HUES48 (cell line): ENCODE measurements at regions not wholly inside any gene's neighbourhood (a gene's known extent, or its start where the extent isn't known, plus 50 kb on each side); places are given as distances from the start of the nearest gene placed in this dataset.

Source experiments
- H3K27ac ChIP-seq: one replicate; pipeline ENCODE4 v1.7.0; 2013; ENCODE audit warnings: low read depth, low read length, inconsistent platforms
- H3K27me3 ChIP-seq: 2 replicates; pipeline ENCODE4 v1.6.1; 2013; ENCODE audit warnings: mild to moderate bottlenecking, low read length; ENCODE audit not compliant: control insufficient read depth, insufficient read depth
- H3K36me3 ChIP-seq: 2 replicates; pipeline ENCODE4 v1.6.1; 2013; ENCODE audit warnings: low read length; ENCODE audit not compliant: control insufficient read depth, insufficient read depth
- H3K4me1 ChIP-seq: 2 replicates; pipeline ENCODE4 v1.6.1; 2013; ENCODE audit warnings: mild to moderate bottlenecking, low read length; ENCODE audit not compliant: control insufficient read depth, insufficient read depth
- H3K4me3 ChIP-seq: 2 replicates; pipeline ENCODE4 v1.5.1; 2013; ENCODE audit warnings: mild to moderate bottlenecking, low read depth, low read length
- H3K9ac ChIP-seq: 2 replicates; pipeline ENCODE4 v1.6.1; 2013; ENCODE audit warnings: mild to moderate bottlenecking, low read depth, low read length, moderate library complexity
- H3K9me3 ChIP-seq: 2 replicates; pipeline ENCODE4 v1.6.1; 2013; ENCODE audit warnings: low read length; ENCODE audit not compliant: control insufficient read depth, insufficient read depth

DNA sequence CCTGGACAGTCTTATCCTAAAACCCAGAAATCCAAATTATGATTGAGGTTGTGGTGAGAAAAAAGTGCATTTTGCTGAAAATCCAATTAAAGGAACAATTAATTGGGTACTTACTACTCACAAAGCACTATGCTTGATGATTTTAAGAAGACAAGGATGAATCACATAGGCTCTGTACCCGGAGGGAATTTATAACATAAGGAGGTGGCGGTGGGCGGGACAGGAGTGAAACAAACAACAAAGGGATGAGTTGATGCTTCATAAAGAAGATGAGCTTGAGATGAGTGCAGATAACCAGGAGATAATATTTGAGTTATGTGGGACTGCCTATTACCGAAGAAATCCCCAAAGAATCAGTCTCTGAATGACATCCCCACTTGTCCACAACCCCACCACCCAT, 171.1 kb upstream of the FZD8 start:
- no peaks in the 10 kb centered on the region for H3K9me3 ChIP-seq
- H3K4me3 ChIP-seq, result no peak overlapping the region
- H3K27me3 ChIP-seq, result no peaks in the 10 kb centered on the region
- no peak overlapping the region for H3K9ac ChIP-seq
- no peaks in the 10 kb centered on the region for H3K36me3 ChIP-seq
- no peaks in the 10 kb centered on the region for H3K4me1 ChIP-seq
- H3K27ac ChIP-seq, result no peak overlapping the region

DNA sequence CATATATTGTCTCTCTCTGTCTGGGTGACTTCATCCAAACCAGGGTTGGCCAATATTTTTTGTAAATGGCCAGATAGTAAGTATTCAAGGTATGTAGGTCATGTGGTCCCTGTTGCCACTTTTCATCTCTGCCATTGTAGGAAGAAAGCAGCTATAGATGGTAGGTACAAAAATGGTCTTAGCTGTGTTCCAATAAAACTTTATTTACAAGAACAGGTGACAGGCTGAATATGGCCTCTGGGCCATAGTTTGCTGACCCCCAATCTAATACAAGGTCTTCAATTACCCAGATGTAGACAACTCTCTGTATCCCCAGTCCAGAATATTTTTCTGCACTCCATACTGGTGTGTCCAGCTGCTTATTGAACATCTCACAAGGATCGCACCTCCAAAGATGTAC, 166.2 kb upstream of the FZD8 start:
- H3K27ac ChIP-seq, result no peak overlapping the region
- H3K9me3 ChIP-seq, result no peaks in the 10 kb centered on the region
- H3K4me3 ChIP-seq, result no peak overlapping the region
- H3K9ac ChIP-seq, result no peak overlapping the region
- no peaks in the 10 kb centered on the region for H3K36me3 ChIP-seq
- no peaks in the 10 kb centered on the region for H3K27me3 ChIP-seq
- peaks cover 3% of the 10 kb centered on the region for H3K4me1 ChIP-seq

DNA sequence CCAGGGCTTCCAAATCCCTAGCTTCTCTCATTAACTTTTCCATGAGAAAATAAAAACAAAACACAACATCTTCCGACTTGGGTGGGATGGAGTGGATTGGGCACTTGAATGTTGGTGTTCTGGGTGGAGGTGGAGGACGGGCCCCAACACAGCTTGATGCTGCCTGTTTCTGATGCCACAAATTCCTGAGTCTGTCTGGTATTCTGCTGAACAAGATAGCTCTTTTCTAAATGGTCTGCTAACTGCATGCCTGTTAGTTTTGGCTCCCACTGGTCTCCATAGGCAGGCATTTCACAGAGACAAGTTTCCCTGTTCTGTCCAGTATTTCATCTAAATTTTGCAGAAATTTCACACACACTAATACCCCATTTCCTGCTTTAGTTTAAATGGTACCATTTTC, 160.9 kb upstream of the FZD8 start:
- no peak overlapping the region for H3K4me3 ChIP-seq
- no peak overlapping the region for H3K9ac ChIP-seq
- no peaks in the 10 kb centered on the region for H3K9me3 ChIP-seq
- H3K27ac ChIP-seq, result no peak overlapping the region
- H3K36me3 ChIP-seq, result no peaks in the 10 kb centered on the region
- H3K4me1 ChIP-seq, result peaks cover 7% of the 10 kb centered on the region
- H3K27me3 ChIP-seq, result no peaks in the 10 kb centered on the region

DNA sequence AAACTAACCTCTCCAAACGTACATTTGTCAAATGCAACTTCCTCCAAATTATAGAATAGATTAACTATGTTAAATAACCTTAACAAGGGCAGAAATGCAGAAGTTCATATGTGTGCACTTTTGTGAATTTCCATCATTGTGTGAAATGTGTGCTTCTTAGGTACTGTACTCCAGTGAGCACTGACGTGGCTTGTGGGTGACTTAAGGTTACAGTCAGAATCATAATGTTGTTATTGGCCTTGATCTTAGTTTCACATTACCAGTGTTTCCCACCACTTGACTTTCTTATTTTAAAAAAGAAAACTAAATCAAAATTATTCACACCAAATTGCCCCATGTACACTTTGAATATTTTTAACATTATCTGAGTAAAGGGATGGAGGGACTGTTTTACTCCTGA, 155.1 kb upstream of the FZD8 start:
- no peaks in the 10 kb centered on the region for H3K4me1 ChIP-seq
- no peaks in the 10 kb centered on the region for H3K27me3 ChIP-seq

GRCh38 chr10:35795131-35795824, 153.2 kb upstream of the FZD8 start:
- H3K36me3 ChIP-seq, result no peaks in the 10 kb centered on the region
- H3K27me3 ChIP-seq, result no peaks in the 10 kb centered on the region
- no peak overlapping the region for H3K9ac ChIP-seq
- no peak overlapping the region for H3K4me3 ChIP-seq
- no peaks in the 10 kb centered on the region for H3K4me1 ChIP-seq
- H3K27ac ChIP-seq, result no peak overlapping the region
- no peaks in the 10 kb centered on the region for H3K9me3 ChIP-seq

More for the DNA sequence above, 155.1 kb upstream of the FZD8 start:
- Histone ChIP-seq H3K4me3 (no peak overlapping the region), H3K36me3 (no peaks in the 10 kb centered on the region), H3K9me3 (no peaks in the 10 kb centered on the region), H3K27ac (no peak overlapping the region), H3K9ac (no peak overlapping the region)

- Histone ChIP-seq H3K27ac (no peak overlapping the region), H3K9me3 (no peaks in the 10 kb centered on the region), H3K9ac (no peak overlapping the region)
These were observed 152.6 kb upstream of the FZD8 start for GRCh38 chr10:35794703-35795102.

DNA sequence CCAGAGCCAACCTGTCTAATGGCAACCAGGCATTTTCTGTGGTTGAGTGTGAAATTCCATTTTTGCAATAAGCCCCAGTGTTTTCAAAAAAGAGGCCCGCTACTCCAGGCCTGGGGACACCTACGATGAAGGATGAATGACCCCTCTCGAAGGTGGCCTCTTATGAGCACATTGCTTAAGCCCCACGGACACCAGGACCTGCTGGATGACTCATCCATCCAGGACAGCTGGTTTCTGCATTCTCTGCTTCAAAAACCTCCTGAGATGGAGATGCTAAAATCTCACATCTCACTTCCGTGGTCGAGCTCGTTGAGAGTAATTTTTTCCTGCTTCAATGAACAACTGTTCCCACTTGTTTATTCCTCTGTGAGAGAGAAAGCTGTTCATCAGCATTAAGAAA, 150.2 kb upstream of the FZD8 start:
- Histone ChIP-seq H3K36me3 (no peaks in the 10 kb centered on the region), H3K4me3 (no peak overlapping the region), H3K9ac (no peak overlapping the region), H3K9me3 (peaks cover 9% of the 10 kb centered on the region; the same call in 1 of the 2 replicates), H3K27ac (no peak overlapping the region), H3K27me3 (no peaks in the 10 kb centered on the region), H3K4me1 (no peaks in the 10 kb centered on the region)

More at GRCh38 chr10:35794703-35795102, 152.6 kb upstream of the FZD8 start:
- H3K4me3 ChIP-seq, result no peak overlapping the region
- no peaks in the 10 kb centered on the region for H3K27me3 ChIP-seq
- H3K4me1 ChIP-seq, result no peaks in the 10 kb centered on the region
- no peaks in the 10 kb centered on the region for H3K36me3 ChIP-seq

- Histone ChIP-seq H3K4me1 (no peaks in the 10 kb centered on the region), H3K4me3 (no peak overlapping the region), H3K36me3 (no peaks in the 10 kb centered on the region), H3K27ac (no peak overlapping the region), H3K9ac (no peak overlapping the region), H3K9me3 (peaks cover 12% of the 10 kb centered on the region; the same call in 1 of the 2 replicates), H3K27me3 (no peaks in the 10 kb centered on the region)
These were observed 147.9 kb upstream of the FZD8 start for GRCh38 chr10:35789996-35790395.

DNA sequence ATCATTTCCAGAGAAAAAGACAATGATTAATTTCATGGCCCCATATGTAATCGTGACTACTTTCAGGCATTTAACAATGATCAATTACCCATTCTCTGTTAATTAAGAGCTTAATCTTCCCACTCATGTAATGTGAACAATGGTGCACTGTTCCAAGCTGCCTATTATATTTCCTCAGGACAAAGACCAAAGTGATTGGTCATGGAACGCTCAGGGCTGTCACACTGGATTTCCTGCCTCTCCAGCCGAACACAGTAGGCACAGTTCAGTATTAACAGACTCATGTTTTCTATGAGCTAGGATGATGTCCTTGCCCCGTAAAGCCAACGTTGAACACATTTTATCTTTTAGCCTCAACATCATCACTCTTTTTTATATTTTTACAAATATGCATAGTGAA, 142.7 kb upstream of the FZD8 start:
- H3K27me3 ChIP-seq, result no peaks in the 10 kb centered on the region
- peaks cover 12% of the 10 kb centered on the region; the same call in 1 of the 2 replicates for H3K9me3 ChIP-seq
- no peak overlapping the region for H3K4me3 ChIP-seq
- no peak overlapping the region for H3K9ac ChIP-seq
- no peak overlapping the region for H3K27ac ChIP-seq
- H3K36me3 ChIP-seq, result no peaks in the 10 kb centered on the region
- peaks cover 8% of the 10 kb centered on the region for H3K4me1 ChIP-seq

- Histone ChIP-seq H3K27me3 (no peaks in the 10 kb centered on the region), H3K9ac (no peak overlapping the region), H3K27ac (no peak overlapping the region), H3K9me3 (peaks cover 12% of the 10 kb centered on the region; the same call in 1 of the 2 replicates), H3K4me3 (no peak overlapping the region), H3K4me1 (peaks cover 8% of the 10 kb centered on the region), H3K36me3 (no peaks in the 10 kb centered on the region)
These were observed 141.3 kb upstream of the FZD8 start for GRCh38 chr10:35783305-35783838.

- no peaks in the 10 kb centered on the region for H3K36me3 ChIP-seq
- H3K9ac ChIP-seq, result no peak overlapping the region
- H3K4me3 ChIP-seq, result no peak overlapping the region
- H3K27me3 ChIP-seq, result no peaks in the 10 kb centered on the region
- peaks cover 8% of the 10 kb centered on the region for H3K4me1 ChIP-seq
- H3K9me3 ChIP-seq, result no peaks in the 10 kb centered on the region
- no peak overlapping the region for H3K27ac ChIP-seq
These were observed 139.5 kb upstream of the FZD8 start for GRCh38 chr10:35781643-35782035.
